Endothelial cell of umbilical vein (primary cell): ENCODE measurements at regions not wholly inside any gene's neighbourhood (a gene's known extent, or its start where the extent isn't known, plus 50 kb on each side); places are given as distances from the start of the nearest gene placed in this dataset.

Source experiments
- BruUV-seq: library from RNA; stranded (reverse); fragments of 400-500 nt; replicated peaks from 2 replicates; lab custom pipeline; 2021; lab: Mats Ljungman, UMichigan
- CTCF ChIA-PET: fragments of 300-600, 350-600 bp; sonication (Branson Sonifier 250); formaldehyde crosslinking; loops from one replicate; lab custom pipeline; 2021; ENCODE audit warnings: antibody characterized with exemption, inconsistent platforms; lab: Charles Lee
- POLR2A ChIA-PET: fragments of 300-600, 350-600 bp; sonication (Branson Sonifier 250); formaldehyde crosslinking; loops from one replicate; lab custom pipeline; 2021; ENCODE audit warnings: antibody characterized with exemption, inconsistent platforms; lab: Charles Lee
- DNase-seq: peaks from one replicate; pipeline ENCODE4 v3.0.0-alpha.2; 2011; ENCODE audit warnings: low read depth, low spot score
- FAIRE-seq: peaks from 2 replicates; lab custom pipeline; 2011; peaks lifted over from hg19 to GRCh38; lab: Jason Lieb, UNC
- H2AFZ ChIP-seq: 2 replicates; pipeline ENCODE4 v1.6.0; 2012; ENCODE audit warnings: low read depth, low read length, control low read depth, inconsistent platforms
- H3K27ac ChIP-seq: 2 replicates; pipeline ENCODE4 v1.5.1; 2011; ENCODE audit warnings: low read depth, mild to moderate bottlenecking, control low read depth, low read length, moderate library complexity; ENCODE audit not compliant: insufficient read depth
- H3K27me3 ChIP-seq, 2 experiments: 2 replicates each; pipeline versions ENCODE4 v1.6.0 to v1.6.1; 2011; ENCODE audit warnings: low read length in 2 of 2, mixed read lengths in 1 of 2; ENCODE audit not compliant: control insufficient read depth in 2 of 2, insufficient read depth in 2 of 2
- H3K36me3 ChIP-seq, 2 experiments: 2 replicates in 1 of 2; 3 replicates in 1 of 2; pipeline ENCODE4 v1.5.1; 2011; ENCODE audit warnings: low read length in 2 of 2, mild to moderate bottlenecking in 1 of 2, moderate library complexity in 1 of 2; ENCODE audit not compliant: control insufficient read depth in 2 of 2, insufficient read depth in 2 of 2; ENCODE audit errors: extremely low read depth in 1 of 2
- H3K4me1 ChIP-seq: 3 replicates; pipeline ENCODE4 v1.5.1; 2011; ENCODE audit warnings: mild to moderate bottlenecking, low read length; ENCODE audit not compliant: control insufficient read depth, insufficient read depth; ENCODE audit errors: extremely low read depth
- H3K4me2 ChIP-seq: 2 replicates; pipeline ENCODE4 v1.6.1; 2011; ENCODE audit warnings: low read length, control low read depth, mixed read lengths; ENCODE audit not compliant: insufficient read depth
- H3K4me3 ChIP-seq, 3 experiments: fragments of 200-600 bp in 1 of 3; sonication (generic), shearing (Covaris generic) in 1 of 3; replicated peaks in 1 of 3; 2 replicates each; pipeline ENCODE4 v1.5.1; 2011 to 2016; ENCODE audit warnings: control low read depth in 3 of 3, low read length in 3 of 3, mild to moderate bottlenecking in 2 of 3, inconsistent platforms in 1 of 3, low read depth in 1 of 3, moderate library complexity in 1 of 3; ENCODE audit not compliant: insufficient read depth in 1 of 3
- H3K79me2 ChIP-seq: 2 replicates; pipeline ENCODE4 v1.6.0; 2012; ENCODE audit warnings: low read length, inconsistent platforms; ENCODE audit not compliant: control insufficient read depth, insufficient read depth
- H3K9ac ChIP-seq: replicated peaks from 2 replicates; pipeline ENCODE3; 2011; ENCODE audit warnings: low read length, control low read depth; ENCODE audit not compliant: insufficient read depth; ENCODE audit errors: extremely low read depth
- H3K9me1 ChIP-seq: replicated peaks from 3 replicates; pipeline ENCODE4 v1.6.0; 2011; ENCODE audit warnings: mild to moderate bottlenecking, low read length; ENCODE audit not compliant: control insufficient read depth, insufficient read depth; ENCODE audit errors: extremely low read depth
- H3K9me3 ChIP-seq: replicated peaks from 2 replicates; pipeline ENCODE4 v1.5.1; 2012; ENCODE audit warnings: low read length, inconsistent platforms; ENCODE audit not compliant: control insufficient read depth, insufficient read depth
- H4K20me1 ChIP-seq: replicated peaks from 2 replicates; pipeline ENCODE3; 2011; ENCODE audit warnings: mild to moderate bottlenecking, low read length; ENCODE audit not compliant: control insufficient read depth, insufficient read depth; ENCODE audit errors: extremely low read depth
- CTCF ChIP-seq, 2 donors: IDR thresholded peaks; 1 replicate in 1 of 2; 2 replicates in 1 of 2; pipeline ENCODE4 v1.5.1; 2011; ENCODE audit warnings: low read length in 2 of 2, mild to moderate bottlenecking in 2 of 2, moderate library complexity in 2 of 2, control low read depth in 1 of 2, inconsistent platforms in 1 of 2, low read depth in 1 of 2; ENCODE audit not compliant: insufficient read depth in 1 of 2; ENCODE audit errors: extremely low read depth in 1 of 2
- EZH2 ChIP-seq: IDR thresholded peaks from 2 replicates; pipeline ENCODE4 v1.6.1; 2012; ENCODE audit warnings: borderline replicate concordance, low read depth, mild to moderate bottlenecking, moderate library complexity, low read length, inconsistent platforms; ENCODE audit not compliant: severe bottlenecking
- FOS ChIP-seq: IDR thresholded peaks from 2 replicates; pipeline ENCODE4 v1.6.1; 2011; ENCODE audit warnings: mild to moderate bottlenecking, low read length, moderate library complexity, borderline replicate concordance; ENCODE audit not compliant: insufficient read depth
- GATA2 ChIP-seq: IDR thresholded peaks from 2 replicates; pipeline ENCODE4 v1.7.0; 2011; ENCODE audit warnings: low read depth, mild to moderate bottlenecking, moderate library complexity, mixed read lengths, low read length; ENCODE audit not compliant: insufficient read length, insufficient read depth
- JUN ChIP-seq: IDR thresholded peaks from 2 replicates; pipeline ENCODE4 v1.6.1; 2011; ENCODE audit warnings: borderline replicate concordance, low read depth; ENCODE audit not compliant: insufficient read length, insufficient read depth
- MYC ChIP-seq: IDR thresholded peaks from one replicate; pipeline ENCODE4 v1.6.1; 2011; ENCODE audit warnings: mild to moderate bottlenecking, low read depth, low read length
- POLR2A ChIP-seq: IDR thresholded peaks from 2 replicates; pipeline ENCODE4 v1.6.1; 2012; ENCODE audit warnings: low read depth, mild to moderate bottlenecking, control low read depth, low read length
- POLR2AphosphoS5 ChIP-seq: IDR thresholded peaks from 2 replicates; pipeline ENCODE4 v1.6.1; 2012; ENCODE audit warnings: low read depth, mild to moderate bottlenecking, control low read depth, low read length, moderate library complexity; ENCODE audit not compliant: insufficient read depth
- dilution Hi-C: fragments of 300-500 bp; cut with MboI; formaldehyde crosslinking; loops from one replicate; pipeline ENCODE4 v1.15.0; 2019; ENCODE audit warnings: low sequenced_read_pairs; ENCODE audit not compliant: extremely low pct_ligation_motif_present
- intact Hi-C: fragments of 100-400 bp; cut with micrococcal nuclease; formaldehyde crosslinking; loops from one replicate; pipeline ENCODE4 v1.10.0; 2022
- TF ChIP-seq, protein P1 (sequence below): IDR thresholded peaks from 2 replicates; pipeline ENCODE4 v1.6.1; 2011; ENCODE audit not compliant: insufficient read depth, insufficient read length

DNA sequence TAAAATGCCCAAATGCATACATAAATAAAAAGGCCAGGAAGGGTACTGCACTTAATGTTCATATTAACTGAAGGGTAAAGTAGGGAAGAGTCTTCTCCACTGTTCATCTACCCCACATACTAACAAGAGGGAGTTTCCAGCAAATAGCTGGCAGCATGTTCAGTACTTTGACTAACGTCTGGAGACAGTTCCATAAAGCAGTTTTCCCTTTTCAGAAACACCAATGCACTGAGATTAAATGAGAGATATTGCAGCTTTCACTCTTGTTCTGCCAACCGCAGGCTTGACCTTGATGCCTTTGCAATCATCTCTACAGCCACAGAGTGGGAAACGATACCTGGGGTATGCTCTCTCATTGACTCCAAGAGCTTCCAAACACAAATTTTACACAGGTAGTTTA lies 2123.1 kb upstream of the TENM3 start:
- BruUV-seq, result no TSS peak
- FAIRE-seq, result no peak

More for the DNA sequence above, 2123.1 kb upstream of the TENM3 start:
- intact Hi-C loops (no loop called here), dilution Hi-C loops (no loop called here)
- H3K4me2 ChIP-seq, result no peak overlapping the region
- no peaks in the 10 kb centered on the region for H3K9me1 ChIP-seq
- no peaks in the 10 kb centered on the region for H4K20me1 ChIP-seq
- no peaks in the 10 kb centered on the region for H3K4me1 ChIP-seq
- DNase-seq, result no peak
- no peak overlapping the region for H2AFZ ChIP-seq
- ChIA-PET POLR2A (no interaction called here), CTCF (no interaction called here)
- H3K27ac ChIP-seq, result no peak overlapping the region
- peaks cover 7% of the 10 kb centered on the region for H3K9me3 ChIP-seq
- H3K36me3 ChIP-seq, result no peaks in the 10 kb centered on the region
- no peaks in the 10 kb centered on the region for H3K79me2 ChIP-seq
- no peak overlapping the region for H3K9ac ChIP-seq
- no peaks in the 10 kb centered on the region for H3K27me3 ChIP-seq
- no peak for TF ChIP-seq CTCF (IDR thresholded peaks at IDR 0.05; ENCODE audit: extremely low read depth in 1 of 2, insufficient read depth in 1 of 2, low read depth in 1 of 2, low read length in 2 of 2)
- TF ChIP-seq EZH2, result no peak
- TF ChIP-seq FOS, result no peak
- TF ChIP-seq GATA2, result no peak
- no peak for TF ChIP-seq POLR2A
- TF ChIP-seq POLR2AphosphoS5, result no peak
- no peak for TF ChIP-seq MYC
- TF ChIP-seq, protein P1, sequence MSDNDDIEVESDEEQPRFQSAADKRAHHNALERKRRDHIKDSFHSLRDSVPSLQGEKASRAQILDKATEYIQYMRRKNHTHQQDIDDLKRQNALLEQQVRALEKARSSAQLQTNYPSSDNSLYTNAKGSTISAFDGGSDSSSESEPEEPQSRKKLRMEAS, result no peak
- TF ChIP-seq JUN, result no peak
- H3K4me3 ChIP-seq, result no peak overlapping the region
